VCaP (cell line): ENCODE measurements at regions not wholly inside any gene's neighbourhood (a gene's known extent, or its start where the extent isn't known, plus 50 kb on each side); places are given as distances from the start of the nearest gene placed in this dataset.

ENCODE experiments used
- H3K27ac ChIP-seq: fragments of 450-650 bp; 2 replicates; pipeline ENCODE4 v1.5.1; 2017
- CTCF ChIP-seq: fragments of 450-650 bp; conservative IDR thresholded peaks from 2 replicates; pipeline ENCODE4 v1.5.1; 2017; ENCODE audit warnings: mild to moderate bottlenecking, moderate library complexity

- TF ChIP-seq CTCF, result no peak
- no peak overlapping the region for H3K27ac ChIP-seq
Measured at GRCh38 chr14:38127784-38128183, 79.9 kb upstream of the SSTR1 start.

- no peak for TF ChIP-seq CTCF
- no peak overlapping the region for H3K27ac ChIP-seq
Measured at GRCh38 chr14:38128640-38129039, 79.1 kb upstream of the SSTR1 start.

- H3K27ac ChIP-seq, result no peak overlapping the region
- TF ChIP-seq CTCF, result no peak
Measured at GRCh38 chr14:38129192-38129591, 78.5 kb upstream of the SSTR1 start.

GRCh38 chr14:38129705-38130104 lies 78.0 kb upstream of the SSTR1 start:
- TF ChIP-seq CTCF, result no peak
- no peak overlapping the region for H3K27ac ChIP-seq

- H3K27ac ChIP-seq, result no peak overlapping the region
- no peak for TF ChIP-seq CTCF
Measured at GRCh38 chr14:38134416-38135030, 73.2 kb upstream of the SSTR1 start.

- no peak for TF ChIP-seq CTCF
- no peak overlapping the region for H3K27ac ChIP-seq
Measured at GRCh38 chr14:38135106-38135867, 72.4 kb upstream of the SSTR1 start.

GRCh38 chr14:38137005-38137404 lies 70.7 kb upstream of the SSTR1 start:
- TF ChIP-seq CTCF, result no peak
- no peak overlapping the region for H3K27ac ChIP-seq
